ENCODE measurements at regions not wholly inside any gene's neighbourhood (a gene's known extent, or its start where the extent isn't known, plus 50 kb on each side); places are given as distances from the start of the nearest gene placed in this dataset.
"Not testable (repeated sequence)": the region's sequence is repeated elsewhere in the genome, so short reads cannot be mapped to it uniquely, and the experiment has no call there.

DNA sequence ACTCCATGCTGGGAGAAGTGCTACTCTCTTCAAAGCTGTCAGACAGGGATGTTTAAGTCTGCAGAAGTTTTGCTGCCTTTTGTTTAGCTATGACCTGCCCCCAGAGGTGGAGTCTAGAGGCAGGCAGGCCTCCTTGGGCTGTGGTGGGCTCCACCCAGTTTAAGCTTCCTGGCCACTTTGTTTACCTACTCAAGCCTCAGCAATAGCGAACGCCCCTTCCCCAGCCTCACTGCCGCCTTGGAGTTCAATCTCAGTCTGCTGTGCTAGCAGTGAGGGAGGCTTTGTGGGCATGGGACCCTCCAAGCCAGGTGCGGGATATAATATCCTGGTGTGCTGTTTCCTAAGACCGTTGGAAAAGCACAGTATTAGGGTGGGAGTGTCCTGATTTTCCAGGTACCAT, 715.9 kb downstream of the IPMK start:
- DNase-seq (ENCODE audit: low spot score): not testable (repeated sequence)

DNA sequence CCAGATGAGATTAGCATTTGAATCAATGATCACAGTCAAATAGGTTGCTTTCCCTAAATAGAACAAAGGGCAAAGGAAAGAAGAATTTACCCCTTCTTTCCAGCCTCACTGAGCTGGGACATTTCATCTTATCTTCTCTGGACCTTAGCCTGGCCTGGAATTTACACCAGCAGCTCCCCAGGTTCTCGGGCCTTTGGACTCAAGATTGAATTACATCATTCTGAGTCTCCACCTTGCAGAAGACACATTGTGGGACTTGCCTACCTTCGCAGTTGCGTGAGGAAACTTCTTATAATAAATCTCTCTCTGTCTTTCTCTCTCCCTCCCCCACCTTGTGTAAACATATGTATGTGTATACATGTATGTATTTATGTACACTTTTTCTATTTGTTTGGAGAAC, 732.4 kb downstream of the IPMK start:
- no peak for DNase-seq (ENCODE audit: low spot score)

DNA sequence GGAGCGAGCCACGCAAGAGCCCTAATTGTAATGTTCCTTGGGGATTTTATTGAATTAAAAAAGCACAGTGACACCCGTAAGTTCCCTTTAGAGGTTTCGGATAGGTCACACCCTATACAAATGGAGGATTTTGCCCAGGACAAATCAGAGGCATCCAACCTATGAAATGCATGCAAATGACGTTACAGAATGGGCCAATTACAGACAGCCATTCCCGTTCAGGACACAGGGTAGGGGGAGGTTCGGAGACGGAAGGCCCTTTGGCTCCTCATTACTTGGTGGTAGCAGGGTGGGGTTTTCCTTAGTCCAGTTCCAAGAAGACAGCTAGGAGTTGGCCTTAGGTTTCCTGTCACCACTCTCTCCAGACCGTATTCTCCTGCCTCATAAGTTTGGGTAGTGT, 754.1 kb downstream of the IPMK start:
- no peak for DNase-seq (ENCODE audit: low spot score)

DNA sequence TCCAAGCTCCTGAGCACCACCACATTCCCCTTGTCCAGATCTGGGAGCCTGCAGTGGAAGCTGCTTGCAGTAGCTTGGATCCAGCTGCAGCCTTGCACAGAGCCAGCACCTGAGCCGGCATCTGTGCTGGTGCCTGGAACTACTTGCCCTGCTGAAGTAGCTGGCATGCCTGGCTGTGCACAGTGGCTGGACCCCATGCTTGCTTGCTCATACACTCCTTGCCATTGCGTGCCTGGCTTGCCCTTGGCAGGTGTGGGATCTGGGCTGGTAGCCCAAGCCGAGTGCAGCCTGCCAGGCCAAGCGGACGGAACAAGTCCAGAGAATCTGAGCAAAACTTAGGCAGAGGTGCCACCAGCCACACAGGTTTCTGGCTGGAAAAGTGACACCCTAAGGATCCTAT, 759.9 kb downstream of the IPMK start:
- DNase-seq (ENCODE audit: low spot score): no peak

DNA sequence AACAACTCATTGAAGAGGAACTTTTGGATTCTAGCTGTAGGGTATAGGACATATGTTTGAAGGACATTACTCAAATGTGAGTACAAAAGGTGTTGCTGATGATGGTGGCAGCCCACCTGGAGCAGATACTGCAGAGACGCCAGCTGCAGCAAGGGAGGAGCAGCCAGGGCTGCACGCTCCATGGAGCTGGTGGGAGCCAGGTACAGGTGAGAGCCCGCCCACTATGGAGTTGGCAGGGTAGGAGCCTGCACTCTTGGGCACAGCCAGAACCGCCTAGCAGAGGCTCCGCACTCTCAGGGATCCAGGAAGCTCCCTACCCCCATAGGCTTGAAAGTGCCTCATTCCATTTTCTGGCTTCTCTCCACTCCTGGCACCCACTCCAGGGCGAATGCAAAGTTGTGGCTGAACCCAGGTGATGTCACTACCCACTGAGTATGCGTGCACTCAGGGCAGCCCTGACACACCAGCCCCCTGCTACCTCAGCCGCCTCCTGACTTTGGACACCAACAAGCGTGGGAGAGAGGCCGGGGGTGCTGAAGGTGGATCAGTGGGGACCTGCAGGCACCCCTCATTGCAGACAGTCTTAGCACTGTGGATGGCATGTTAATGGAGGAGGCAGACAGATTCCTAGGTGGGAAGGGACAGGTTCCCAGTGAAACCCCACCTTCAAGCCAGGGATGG, 761.1 kb downstream of the IPMK start:
- no peak for DNase-seq (ENCODE audit: low spot score)

DNA sequence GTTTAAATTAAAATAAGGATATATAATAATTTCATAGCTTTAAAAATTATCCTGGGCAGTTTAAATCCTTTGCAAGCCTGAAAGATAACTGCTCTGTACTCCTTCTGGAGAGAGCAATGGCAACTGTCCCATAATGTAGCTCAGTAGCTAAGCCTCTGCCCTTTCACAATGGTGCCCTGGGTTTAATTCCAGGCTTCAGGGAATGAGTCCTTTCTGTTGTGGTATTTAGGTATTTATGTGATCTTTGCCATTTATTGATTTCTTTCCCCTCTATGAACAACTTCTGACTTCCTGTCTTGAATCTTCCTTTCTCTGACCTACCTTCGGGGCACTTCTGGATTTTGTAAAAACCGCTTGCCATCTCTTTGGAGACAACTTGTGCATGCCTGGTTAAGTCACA, 773.2 kb downstream of the IPMK start:
- no peak for DNase-seq (ENCODE audit: low spot score)

DNA sequence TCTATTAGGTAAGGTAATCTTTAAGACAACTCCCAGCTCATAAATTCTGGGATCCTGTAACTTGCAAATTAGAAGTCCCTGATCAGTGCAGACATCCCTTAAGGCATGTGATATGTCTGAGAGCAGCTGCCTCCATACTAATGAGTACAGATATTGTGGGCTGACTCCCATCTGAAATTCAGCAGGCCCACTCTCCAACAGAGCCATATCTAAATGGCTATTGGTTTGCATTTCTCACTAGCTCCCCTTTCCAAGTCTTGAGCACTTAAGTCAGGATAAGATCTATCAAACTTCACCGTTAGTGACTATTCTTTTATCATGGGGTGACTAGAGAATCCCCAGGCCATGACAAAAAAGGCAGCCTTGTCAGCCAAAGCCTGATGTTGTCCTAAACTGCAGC, 785.4 kb downstream of the IPMK start:
- no peak for DNase-seq (ENCODE audit: low spot score)

DNA sequence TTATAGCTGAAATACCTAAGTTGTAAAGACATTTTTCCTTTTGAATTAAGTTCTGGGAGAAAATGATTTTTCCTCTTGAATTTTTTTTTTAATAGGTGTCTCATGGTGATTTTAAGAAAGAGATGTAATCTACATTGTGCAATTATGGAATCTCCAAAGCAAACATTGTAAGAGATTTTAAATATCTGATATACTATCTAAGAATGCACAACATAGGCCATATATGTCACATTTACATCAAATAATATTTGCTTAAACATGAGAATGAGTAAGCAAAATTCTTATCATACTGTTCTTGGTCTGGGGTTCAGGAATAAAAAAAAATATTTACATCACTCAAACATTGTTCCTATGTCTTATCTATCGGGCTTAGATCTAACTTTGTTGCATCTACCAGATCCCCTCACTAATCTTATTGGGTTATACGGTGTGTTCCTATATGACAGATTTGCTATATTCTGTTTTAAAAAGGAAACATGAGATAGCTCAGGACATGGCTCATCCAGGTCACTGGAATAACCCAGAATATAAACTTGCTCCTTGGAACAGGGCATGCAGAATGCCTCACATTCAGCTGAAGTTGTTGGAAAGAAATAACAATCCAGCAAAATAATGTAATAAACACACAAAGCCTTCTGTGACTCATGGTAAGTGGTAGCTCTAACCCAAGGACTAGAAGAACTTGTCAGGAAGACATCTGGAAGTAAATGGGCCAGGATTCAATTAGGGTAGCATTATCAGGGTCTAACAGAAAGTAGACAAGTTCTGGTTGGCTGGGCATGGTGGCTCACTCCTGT, 794.7 kb downstream of the IPMK start:
- DNase-seq (ENCODE audit: low spot score): no peak

DNA sequence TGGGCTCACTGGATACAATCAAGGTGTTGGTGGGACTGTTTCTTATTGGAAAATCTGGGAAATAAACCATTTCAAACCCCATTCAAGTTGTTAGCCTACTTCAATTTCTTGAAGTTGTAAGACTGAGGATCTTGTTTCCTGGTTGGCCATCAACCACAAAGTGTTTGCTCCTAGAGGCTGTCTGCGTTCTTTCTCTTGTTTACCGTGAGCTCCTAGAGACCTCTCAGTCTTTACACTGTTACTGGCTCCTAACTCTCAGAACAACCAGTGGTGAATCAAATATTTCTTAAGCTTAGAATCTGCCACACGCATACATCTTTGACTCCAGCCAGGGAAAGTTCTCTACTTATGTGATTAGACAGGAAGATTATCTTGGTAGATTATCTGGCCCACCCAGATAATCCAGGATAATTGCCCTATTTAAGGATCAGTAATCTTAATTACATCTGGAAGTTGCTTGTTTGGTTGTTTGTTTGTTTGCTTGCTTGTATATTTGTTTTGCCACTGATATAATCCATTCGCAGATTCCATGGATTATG, 798.7 kb downstream of the IPMK start:
- no peak for DNase-seq (ENCODE audit: low spot score)

DNA sequence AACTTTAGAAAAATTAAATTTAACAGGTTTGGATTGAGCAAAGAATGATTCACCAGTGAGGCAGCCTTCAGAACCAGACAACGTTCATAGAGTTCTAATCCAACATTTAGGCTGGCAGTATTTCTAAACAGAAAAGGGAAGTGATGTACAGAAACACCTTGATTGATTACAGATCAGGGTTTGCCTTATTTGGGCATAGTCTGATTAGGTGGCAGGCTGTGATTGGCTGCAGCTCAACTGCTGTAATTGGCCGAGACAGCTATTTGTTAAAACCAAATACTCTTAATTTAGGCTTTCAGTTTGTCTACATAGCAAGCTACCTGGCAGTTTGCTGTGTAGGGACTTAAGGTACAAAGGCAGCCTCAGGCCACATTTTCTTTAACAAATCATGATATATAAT, 802.5 kb downstream of the IPMK start:
- DNase-seq (ENCODE audit: low spot score): no peak

DNA sequence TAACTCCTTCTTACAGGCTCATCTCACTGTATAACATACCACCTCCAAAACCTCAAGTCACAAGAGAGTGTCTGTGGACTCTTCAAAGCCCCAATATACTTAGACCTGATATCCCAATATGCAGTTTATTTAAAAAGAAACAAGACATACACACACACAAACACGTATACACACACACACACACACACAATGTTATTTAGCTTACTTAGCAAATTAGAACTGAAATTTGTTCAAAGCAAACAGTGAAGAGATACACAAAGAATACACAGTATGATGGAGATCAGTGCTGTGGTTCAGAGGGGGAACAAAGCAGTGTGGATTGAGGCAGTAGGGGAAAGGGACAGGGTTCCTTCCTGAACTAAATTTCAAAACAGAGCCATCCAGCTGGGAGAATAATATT, 807.2 kb downstream of the IPMK start:
- no peak for DNase-seq (ENCODE audit: low spot score)

DNA sequence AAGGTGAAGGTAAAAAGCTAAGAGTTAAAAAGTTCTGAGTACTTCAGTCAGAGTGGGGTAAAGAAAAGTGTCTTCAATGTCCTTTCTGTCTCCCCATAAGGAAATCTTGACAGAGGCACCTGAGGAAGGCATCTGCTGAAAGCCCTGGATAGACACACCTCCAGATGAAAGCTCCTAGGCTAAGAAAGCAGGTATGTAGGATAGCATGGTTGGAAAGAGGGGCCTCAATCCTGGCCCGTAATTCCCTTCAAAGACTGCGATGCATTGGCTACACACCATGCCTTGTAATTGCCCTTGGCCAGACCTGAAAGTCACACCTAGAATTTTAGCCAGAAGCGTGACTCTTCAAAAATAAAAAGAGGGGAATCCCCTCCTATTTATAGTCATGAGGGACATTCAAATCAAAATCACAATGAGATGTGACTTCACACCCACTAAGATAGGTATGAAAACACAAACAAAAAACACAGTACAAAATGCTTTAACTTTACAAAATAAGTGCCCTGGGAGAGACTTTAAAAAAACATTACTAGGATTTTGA, 809.7 kb downstream of the IPMK start:
- no peak for DNase-seq (ENCODE audit: low spot score)

DNA sequence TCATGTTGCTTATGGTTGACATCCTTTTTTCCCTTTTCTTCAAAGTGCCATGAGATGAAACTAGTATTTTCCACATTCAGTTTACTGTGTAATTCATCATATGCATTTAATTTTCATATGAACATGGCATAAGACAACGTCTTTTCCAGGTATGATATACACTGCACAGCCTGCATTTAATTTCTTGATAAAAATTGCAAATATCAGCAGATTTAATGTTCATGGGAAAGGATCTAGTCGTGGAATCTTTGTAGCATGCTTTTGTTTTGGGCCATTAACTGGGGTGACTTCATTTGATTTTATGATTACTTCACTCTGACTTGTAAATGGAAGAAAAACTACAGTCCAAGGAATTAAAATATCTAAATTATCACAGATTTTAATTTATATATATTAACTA, 837.3 kb downstream of the IPMK start:
- no peak for DNase-seq (ENCODE audit: low spot score)

DNA sequence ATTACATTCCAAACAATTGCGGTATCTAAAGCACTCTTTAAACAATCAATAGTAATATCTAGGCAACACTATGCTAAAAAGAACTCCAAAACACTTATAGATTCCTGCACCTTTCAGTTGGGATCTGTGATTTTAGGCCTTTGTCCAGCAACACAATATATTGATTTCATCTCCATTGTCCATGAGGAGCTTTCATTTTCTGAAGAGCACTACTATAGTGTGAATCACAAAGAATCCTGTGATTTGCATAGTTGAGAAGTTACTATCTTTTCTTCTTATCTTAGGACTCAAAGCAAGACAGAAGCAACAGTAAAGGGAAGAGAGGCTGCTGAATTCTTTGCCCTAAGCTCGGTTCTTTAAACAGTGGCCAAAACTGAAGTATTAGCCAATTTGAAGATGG, 846.8 kb downstream of the IPMK start:
- no peak for DNase-seq (ENCODE audit: low spot score)

DNA sequence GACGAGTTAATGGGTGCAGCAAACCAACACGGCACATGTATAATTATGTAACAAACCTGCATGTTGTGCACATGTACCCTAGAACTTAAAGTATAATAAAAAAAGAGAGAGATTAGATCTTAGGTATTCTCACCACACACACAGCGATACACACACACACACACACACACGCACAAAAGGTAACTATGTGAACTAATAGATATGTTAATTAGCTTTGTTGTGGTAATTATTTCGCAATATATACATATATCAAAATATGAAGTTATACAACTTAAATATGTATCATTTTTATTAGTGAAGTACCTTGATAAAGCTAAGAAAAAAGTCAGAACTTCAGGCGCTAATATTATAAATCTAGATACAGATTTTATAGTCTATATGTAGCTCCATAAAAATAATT, 849.2 kb downstream of the IPMK start:
- DNase-seq (ENCODE audit: low spot score): no peak

DNA sequence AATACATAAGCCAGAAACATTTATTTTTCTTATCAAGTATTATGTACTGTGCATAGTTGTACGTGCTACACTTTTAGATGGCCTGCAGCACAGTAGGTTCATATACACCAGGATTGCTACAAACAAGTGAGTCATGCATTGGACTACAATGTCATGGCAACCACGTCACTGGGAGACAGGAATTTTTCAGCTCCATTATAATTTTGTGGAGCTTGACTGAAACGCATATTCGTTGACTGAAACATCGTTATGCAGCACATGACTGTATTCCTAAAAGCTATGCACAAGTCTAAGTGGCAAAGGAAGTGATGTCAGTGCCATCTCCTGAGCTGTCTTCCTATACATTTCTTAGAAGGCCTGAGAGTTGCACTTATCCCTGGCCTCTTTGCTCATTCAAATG, 871.8 kb downstream of the IPMK start:
- no peak for DNase-seq (ENCODE audit: low spot score)

DNA sequence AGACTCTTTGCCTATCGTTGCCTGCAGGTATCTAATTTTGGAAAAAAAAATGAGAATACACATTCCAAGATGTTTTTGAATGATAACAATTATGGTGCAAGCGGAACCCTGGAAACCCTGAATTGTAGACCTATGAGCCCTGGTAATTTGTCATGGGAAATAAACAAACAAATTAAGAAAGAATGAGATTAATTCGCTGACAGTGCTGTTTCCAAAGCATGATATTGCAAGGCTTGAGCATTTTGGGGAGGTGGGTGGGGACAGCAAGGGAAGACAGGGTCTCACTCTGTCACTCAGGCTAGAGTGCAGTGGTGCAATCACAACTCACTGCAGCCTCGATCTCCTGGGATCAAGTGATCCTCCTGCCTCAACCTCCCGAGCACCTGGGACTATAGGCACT, 900.3 kb downstream of the IPMK start:
- DNase-seq (ENCODE audit: low spot score): no peak

DNA sequence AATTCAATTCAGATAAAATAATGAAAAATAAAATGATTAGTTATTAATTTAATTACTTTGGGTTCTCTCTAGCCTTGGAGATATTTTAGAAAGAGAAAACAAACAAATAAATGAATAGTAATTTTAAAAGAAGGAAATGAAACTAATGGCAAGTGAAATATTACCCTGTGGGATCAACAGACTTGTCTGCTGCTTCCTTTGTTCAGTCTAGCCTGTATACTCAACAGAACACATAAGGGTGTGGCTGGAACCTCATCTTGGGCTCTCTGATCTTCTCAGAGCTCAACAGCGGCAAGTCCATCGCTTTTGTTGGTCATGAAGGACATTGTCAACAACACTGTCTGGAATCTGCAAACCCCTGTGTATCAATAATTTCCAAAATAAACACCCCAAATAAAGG, 904.9 kb downstream of the IPMK start:
- no peak for DNase-seq (ENCODE audit: low spot score)

DNA sequence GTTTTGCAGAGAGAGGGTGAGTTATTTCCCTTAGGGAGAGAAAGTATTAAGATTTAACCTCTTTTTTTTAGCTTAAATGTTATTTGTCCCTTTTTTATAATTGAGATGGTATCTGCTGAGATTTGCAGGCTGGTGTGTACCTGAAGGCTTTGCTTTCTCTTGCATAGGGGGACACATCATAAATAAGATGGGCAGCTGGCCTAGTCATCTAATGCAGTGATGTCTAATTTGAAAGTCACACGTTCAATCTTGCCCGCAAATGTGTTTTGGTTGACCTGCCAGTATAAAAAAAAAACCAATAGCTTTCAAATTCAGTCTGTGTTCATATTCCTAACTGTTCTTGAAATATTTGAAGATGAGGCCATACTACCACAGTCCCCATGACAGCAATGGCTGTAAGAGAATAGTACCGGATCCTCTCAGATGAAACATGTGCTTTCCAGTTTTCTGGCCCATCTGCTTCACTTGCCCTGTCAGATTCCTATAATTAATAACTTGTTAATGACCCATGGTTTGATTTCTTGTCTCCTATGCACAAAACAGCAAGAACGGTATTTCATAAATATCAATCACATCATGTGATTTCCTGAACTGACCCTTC, 914.2 kb downstream of the IPMK start:
- no peak for DNase-seq (ENCODE audit: low spot score)

DNA sequence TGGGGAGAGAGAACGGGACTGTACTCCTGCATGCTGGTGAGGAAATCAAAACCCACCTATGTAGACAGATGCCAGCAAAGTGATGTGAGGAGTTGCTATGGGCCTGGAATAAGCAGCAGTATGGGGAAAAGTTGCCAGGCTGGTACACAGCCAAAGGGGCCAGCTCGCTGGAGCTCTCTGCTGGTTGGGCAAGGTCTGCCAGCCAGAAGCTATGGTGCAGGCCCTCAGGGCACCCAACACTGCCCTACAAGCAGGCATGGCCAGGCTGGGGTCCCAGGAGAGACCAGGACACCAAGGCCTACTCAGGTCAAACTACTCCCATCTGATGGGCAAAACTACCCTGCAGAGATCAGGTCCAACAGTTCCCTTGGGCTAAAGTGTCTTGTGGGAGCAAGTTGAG, 916.6 kb downstream of the IPMK start:
- DNase-seq (ENCODE audit: low spot score): no peak

DNA sequence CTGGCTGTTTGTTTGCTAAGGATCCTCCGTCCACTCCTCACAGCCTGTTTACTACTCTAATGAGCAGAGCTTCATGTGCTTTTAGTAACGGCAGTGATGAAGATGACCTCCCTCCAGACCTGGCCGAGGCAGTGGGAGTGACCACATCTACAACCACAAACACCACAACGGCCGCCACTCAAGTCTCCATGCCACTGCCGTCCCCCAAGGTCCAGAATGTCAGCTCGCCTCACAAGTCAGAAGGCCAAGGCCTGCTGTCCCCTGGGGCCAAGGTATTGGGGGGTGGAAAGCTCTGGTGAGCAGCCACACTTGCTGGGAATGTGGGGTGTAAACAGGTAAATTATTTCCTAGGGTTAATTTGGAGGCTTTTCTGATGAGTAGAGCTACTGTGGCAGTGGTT, 926.4 kb downstream of the IPMK start:
- DNase-seq (ENCODE audit: low spot score): no peak

DNA sequence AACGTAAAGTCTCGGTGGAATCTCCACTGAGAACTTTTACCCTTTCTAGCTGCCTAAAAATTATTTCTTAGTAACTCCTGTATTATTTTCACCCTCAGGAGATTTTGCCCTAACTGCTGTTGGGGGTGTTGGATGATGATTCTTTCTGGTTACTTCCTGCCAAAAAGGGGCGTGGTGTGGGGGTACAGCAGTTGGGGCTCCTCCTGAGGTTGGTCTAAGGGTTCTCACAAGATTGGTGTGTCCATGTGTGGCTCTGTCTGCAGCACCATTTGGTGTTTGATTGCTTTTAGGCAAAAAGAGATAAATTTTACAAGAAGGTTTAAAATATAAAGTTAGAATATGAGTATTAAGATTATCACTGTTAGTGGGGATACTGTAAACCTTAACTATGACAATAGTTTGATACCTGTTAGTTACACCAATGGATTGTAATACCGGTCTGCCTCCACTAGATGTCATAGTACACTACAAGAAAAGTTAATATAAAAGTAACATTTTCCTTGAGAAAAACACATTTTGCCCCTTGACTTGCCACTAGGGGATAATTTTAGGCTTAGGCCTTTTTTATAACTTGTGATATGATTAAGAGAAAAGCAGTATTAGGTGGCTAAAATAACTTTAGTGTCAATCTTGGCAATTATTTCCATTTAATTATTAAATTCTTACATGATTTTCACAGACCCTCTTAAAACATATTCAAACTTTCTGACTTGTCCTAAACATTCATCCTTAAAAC, 928.7 kb downstream of the IPMK start:
- DNase-seq (ENCODE audit: low spot score): peak; percentile 39
